SKM-1 treated with dmso at 0.1 percent for 144 hours (cell line): ENCODE measurements at regions not wholly inside any gene's neighbourhood (a gene's known extent, or its start where the extent isn't known, plus 50 kb on each side); places are given as distances from the start of the nearest gene placed in this dataset.

Experiments used
- DNase-seq: peaks from one replicate; lab custom pipeline; 2025; ENCODE audit not compliant: unreplicated experiment; lab: John Stamatoyannopoulos, UW

- no peak for DNase-seq
These were observed 195.3 kb downstream of the ARL4A start for GRCh38 chr7:12882710-12883109.

- DNase-seq, result no peak
These were observed 196.6 kb downstream of the ARL4A start for GRCh38 chr7:12884033-12884432.

- no peak for DNase-seq
These were observed 197.5 kb downstream of the ARL4A start for GRCh38 chr7:12884856-12885440.

DNA sequence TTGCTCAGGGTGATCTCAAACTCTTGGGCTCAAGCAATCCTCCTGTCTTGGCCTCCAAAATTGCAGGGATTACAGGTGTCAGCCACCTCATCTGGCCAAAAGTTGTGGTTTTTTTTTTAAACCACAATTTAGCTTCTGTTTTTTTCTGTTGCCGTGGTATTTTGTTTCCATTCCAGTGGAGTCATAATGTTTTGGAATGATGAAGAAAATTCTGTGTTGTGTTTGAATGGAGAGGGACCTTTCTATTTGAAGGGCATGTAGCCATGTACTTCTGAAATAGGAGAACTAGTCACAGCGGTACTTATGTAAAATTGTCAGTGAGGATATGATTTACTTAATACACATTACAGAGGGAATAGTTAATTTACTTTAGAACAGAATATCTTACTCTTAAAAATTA, 201.3 kb downstream of the ARL4A start:
- no peak for DNase-seq

DNA sequence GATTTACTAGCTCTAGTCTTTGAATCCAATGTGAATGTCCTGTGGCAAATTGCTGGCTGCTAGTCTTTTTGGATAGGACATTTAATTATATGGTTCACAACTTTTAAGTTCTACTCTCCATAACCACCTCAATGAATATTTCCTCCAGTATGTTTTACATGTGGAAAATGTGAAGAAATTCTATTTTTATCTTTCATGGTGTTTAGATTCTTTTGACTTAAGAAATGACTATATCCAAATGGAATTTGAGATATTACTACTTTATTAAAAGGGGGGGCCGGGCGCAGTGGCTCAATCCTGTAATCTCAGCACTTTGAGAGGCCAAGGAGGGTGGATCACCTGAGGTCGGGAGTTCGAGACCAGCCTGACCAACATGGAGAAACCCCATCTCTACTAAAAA, 202.0 kb downstream of the ARL4A start:
- no peak for DNase-seq

GRCh38 chr7:12890586-12890985, 203.2 kb downstream of the ARL4A start:
- DNase-seq, result no peak

DNA sequence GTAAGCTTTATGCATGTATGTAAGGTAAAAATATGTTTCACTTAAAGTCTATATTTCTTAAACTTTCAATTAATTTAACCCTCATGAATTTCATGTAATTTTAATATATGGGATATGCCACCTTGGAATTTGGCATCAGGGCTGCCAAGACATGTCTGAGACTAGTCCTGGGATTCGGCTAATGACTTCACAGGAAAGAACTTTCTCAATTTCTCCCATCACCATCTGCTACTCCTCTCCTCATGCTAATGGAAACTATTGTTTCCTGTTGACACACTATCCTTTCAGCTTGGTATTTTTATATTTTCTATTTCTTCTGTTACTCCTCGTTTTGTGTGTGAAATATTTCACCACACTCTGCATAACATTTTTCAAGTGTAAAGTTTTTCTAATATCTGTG, 205.9 kb downstream of the ARL4A start:
- no peak for DNase-seq

DNA sequence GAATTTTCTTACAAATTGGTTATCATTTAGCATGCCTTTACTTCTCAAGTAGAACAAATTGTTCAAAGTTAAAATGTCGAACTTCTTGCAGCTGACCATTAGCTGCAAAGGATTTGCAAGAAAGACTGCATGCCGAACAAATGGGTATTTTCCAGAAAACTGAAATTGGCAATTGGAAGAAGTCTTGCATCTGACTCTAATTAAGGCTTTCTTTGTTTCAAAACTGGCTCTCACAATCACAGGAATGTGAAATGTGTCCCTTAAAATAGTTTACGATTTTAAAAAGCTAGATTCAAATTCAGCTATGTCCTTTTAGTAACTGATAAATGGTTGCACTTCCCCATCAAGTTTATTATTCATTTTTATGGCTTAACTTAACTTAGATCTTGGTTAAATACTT, 207.9 kb downstream of the ARL4A start:
- no peak for DNase-seq

DNA sequence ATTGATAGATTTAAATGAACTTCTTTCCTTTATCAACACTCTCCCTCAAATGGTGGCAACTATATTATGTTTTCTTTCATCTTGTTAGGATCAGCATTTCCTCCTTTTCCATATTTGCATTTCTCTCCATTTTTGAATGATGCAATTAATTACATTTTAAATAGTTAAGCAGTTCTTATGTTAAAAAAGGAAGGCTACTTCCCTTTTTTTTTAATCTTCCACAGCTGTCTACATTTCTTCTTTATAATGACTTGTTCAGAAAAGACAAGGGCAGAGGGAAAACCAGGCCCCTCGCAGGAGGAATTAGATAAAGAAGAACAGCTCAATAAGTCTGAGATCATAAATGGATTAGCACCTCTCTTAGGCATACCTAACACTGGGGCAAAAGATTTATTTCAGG, 208.9 kb downstream of the ARL4A start:
- peak; percentile 2 for DNase-seq

GRCh38 chr7:12898004-12898403, 210.6 kb downstream of the ARL4A start:
- DNase-seq, result no peak

GRCh38 chr7:12898620-12899019, 211.2 kb downstream of the ARL4A start:
- no peak for DNase-seq

DNA sequence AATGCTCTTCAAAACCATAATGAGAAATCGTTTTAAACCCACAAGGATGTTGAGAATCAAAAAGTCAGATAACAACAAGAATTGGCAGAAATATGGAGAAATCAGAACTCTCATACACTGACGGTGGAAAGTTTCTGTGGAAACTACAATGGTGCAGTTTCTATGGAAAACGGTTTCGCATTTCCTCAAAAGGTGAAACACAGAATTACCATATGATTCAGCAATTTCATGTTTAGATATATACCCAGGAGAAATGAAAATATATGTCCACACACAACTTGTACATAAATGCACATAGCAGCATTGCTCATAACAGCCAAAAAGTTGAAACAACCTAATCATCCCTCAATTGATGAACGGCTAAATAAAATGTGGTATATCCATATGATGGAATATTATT, 218.2 kb downstream of the ARL4A start:
- no peak for DNase-seq

DNA sequence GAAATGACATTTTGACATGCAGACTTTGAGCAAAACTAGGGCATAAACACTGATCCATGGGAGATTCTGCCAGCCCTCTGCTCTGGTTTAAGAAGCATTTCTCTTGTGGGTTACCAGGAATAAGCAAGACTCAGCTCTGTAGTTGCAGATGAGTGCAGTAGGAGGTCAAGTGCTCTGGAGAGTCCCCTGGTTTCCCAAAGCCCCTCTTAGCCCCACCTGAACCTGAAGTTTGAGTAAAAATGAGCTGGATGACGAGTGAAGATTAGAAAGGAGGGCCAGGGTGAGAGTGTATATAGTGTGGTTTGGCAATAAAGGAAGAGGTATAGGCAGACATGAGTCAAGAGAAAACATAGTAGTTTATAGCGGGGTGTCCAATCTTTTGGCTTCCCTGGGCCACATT, 220.3 kb downstream of the ARL4A start:
- DNase-seq, result no peak

- DNase-seq, result no peak
These were observed 222.1 kb downstream of the ARL4A start for GRCh38 chr7:12909483-12909882.

DNA sequence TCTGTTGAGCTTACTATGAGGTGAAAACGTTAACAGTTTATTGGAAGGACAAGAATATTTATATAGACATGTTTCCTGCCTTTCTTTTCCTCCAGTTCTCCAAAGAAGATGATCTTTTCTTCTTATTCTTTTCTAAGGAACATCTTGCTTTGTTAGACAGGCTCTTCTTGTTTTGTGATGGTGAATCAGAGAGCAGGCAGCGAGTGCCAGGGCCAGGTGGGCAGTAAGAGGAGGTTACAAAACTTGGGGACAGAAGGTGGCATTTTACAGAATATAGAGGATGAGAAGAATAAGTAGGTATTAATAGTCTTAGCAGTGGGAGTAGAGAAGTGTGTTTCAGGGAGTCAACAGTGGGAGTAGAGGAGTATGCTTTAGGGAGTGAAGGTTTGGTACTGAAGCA, 223.6 kb downstream of the ARL4A start:
- DNase-seq, result no peak

DNA sequence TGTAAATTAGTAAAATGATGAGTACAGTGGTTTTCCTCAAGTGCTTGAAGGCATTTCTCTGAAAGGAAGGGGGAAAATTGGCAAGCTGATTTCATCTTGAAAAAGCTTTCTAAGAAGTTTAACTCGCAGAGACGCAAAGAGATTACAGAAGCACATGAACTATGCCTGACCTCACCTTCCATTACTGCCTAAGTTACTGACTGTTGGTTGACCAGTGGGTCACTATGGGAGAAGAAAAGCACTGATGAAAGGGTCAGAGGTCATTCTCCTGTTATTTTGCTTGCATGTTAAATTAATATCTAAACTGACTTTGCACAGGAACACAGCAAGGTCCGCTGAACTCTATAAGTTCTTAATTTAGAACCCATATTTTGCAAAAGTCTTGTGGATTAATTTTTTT, 225.6 kb downstream of the ARL4A start:
- DNase-seq, result no peak

GRCh38 chr7:12917801-12918200, 230.4 kb downstream of the ARL4A start:
- DNase-seq, result no peak

- no peak for DNase-seq
These were observed 234.4 kb downstream of the ARL4A start for GRCh38 chr7:12921751-12922345.

GRCh38 chr7:12923971-12924370, 236.5 kb downstream of the ARL4A start:
- DNase-seq, result no peak

DNA sequence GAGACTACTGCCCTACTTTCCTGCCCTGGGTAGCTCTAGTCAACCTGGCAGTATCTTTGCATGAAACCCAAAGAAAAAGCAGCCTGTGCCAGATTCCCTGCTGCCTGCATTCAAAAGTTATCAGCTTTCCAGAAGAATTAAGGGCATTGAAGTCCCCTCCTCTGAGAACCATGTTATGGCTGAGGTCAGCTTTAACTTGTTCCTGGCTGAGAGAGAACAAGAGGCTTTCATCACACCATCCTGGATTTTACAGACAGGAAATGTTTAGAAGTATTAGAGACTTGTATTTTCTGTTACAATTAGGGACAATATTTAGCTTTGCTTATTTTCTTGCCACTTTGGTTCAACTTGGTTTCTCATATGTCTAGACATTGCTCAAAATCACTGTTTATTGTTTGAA, 238.8 kb downstream of the ARL4A start:
- no peak for DNase-seq

GRCh38 chr7:12927635-12928434, 240.4 kb downstream of the ARL4A start:
- DNase-seq, result no peak

DNA sequence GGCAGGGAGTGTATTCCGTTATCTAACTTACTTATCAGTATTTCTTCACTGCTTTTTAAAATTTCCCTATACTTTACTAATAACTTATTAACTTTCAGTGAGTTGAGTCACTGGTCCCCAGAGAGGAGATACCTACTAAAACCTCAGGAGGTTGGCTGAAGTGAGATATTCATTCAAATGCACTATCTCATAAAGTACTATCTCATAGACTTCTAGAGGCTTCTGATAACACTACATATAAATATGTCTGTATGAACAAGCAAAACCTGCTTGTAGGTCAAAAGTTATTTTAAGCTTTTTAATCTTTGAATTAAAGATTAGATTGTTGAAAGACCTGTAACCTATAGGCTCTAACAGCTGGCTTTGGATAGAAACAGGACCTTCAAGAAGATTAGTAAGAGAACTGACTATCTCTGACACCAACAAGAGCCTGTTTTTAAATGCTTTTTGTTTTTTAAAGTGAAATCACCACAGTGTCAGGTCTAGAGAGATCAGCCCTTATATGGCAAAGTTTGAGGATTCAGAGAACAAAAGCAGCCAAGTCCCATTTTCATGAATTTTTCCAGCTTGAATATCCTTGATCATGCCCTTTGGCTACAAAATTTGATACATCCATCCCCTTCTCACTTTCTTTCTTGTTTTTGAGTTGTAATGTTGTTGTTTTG, 242.2 kb downstream of the ARL4A start:
- no peak for DNase-seq
